ENCODE measurements at regions not wholly inside any gene's neighbourhood (a gene's known extent, or its start where the extent isn't known, plus 50 kb on each side); places are given as distances from the start of the nearest gene placed in this dataset.

- H3K79me2 ChIP-seq, result no peaks in the 10 kb centered on the region
- H3K4me1 ChIP-seq (ENCODE audit: insufficient read depth), result no peaks in the 10 kb centered on the region
- H3K9me3 ChIP-seq (ENCODE audit: low read depth), result no peaks in the 10 kb centered on the region
- no peak for DNase-seq (ENCODE audit: low spot score)
- no peaks in the 10 kb centered on the region for H3K27me3 ChIP-seq
- 77% methylated on average over 1 of the region's 1 CpG for WGBS (ENCODE audit: low lambda C conversion rate, missing lambda C conversion rate)
- H3K4me2 ChIP-seq, result no peak overlapping the region
- H3K27ac ChIP-seq, result no peak overlapping the region
- H4K20me1 ChIP-seq (ENCODE audit: insufficient read depth, poor library complexity, severe bottlenecking), result no peaks in the 10 kb centered on the region
- H2AFZ ChIP-seq, result no peak overlapping the region
- no peaks in the 10 kb centered on the region for H3K36me3 ChIP-seq (replicated peaks; ENCODE audit: insufficient read depth, low read depth)
- H3K4me3 ChIP-seq, result no peak overlapping the region
- TF ChIP-seq, protein P1, sequence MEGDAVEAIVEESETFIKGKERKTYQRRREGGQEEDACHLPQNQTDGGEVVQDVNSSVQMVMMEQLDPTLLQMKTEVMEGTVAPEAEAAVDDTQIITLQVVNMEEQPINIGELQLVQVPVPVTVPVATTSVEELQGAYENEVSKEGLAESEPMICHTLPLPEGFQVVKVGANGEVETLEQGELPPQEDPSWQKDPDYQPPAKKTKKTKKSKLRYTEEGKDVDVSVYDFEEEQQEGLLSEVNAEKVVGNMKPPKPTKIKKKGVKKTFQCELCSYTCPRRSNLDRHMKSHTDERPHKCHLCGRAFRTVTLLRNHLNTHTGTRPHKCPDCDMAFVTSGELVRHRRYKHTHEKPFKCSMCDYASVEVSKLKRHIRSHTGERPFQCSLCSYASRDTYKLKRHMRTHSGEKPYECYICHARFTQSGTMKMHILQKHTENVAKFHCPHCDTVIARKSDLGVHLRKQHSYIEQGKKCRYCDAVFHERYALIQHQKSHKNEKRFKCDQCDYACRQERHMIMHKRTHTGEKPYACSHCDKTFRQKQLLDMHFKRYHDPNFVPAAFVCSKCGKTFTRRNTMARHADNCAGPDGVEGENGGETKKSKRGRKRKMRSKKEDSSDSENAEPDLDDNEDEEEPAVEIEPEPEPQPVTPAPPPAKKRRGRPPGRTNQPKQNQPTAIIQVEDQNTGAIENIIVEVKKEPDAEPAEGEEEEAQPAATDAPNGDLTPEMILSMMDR (IDR thresholded peaks at IDR 0.05; ENCODE audit: poor library complexity), result no peak
- no peak for TF ChIP-seq EZH2phosphoT487 (IDR thresholded peaks at IDR 0.05; ENCODE audit: low read depth, severe bottlenecking, unreplicated experiment)
- TF ChIP-seq EZH2 (IDR thresholded peaks at IDR 0.05; ENCODE audit: borderline replicate concordance), result no peak
- H3K9me2 ChIP-seq (replicated peaks; ENCODE audit: insufficient read depth), result no peaks in the 10 kb centered on the region
Observed at GRCh38 chr13:103908911-103909310, 842.7 kb upstream of the SLC10A2 start.

DNA sequence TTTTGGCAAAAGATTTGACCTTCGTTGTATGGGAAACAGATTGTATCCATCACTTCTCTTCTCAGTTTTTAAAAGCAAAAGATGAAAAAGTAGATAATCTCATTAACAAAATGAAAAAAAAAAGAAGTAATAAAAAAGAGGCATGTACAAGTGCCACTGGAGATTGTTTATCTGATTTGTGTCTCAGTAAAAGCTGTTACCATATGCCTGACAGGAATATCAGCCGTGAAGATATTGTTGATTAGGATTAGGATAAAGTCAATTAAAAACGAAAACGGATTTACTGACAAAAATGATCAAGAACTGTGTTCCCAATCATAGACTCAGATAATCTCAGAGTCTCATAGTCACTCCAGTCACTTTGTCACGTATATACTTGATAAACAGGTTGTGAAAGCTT lies 842.1 kb upstream of the SLC10A2 start:
- H2AFZ ChIP-seq, result no peak overlapping the region
- 69% methylated on average over 5 of the region's 5 CpGs for WGBS (ENCODE audit: low lambda C conversion rate, missing lambda C conversion rate)
- no peaks in the 10 kb centered on the region for H3K9me2 ChIP-seq (replicated peaks; ENCODE audit: insufficient read depth)
- no peak overlapping the region for H3K4me2 ChIP-seq
- H3K36me3 ChIP-seq (replicated peaks; ENCODE audit: insufficient read depth, low read depth), result no peaks in the 10 kb centered on the region
- no peaks in the 10 kb centered on the region for H3K9me3 ChIP-seq (ENCODE audit: low read depth)
- H4K20me1 ChIP-seq (ENCODE audit: insufficient read depth, poor library complexity, severe bottlenecking), result no peaks in the 10 kb centered on the region
- no peak overlapping the region for H3K27ac ChIP-seq
- TF ChIP-seq, protein P1 (IDR thresholded peaks at IDR 0.05; ENCODE audit: poor library complexity), result no peak
- TF ChIP-seq EZH2phosphoT487 (IDR thresholded peaks at IDR 0.05; ENCODE audit: low read depth, severe bottlenecking, unreplicated experiment) (no peak), EZH2 (IDR thresholded peaks at IDR 0.05; ENCODE audit: borderline replicate concordance) (no peak)
- no peaks in the 10 kb centered on the region for H3K4me1 ChIP-seq (ENCODE audit: insufficient read depth)
- H3K4me3 ChIP-seq, result no peak overlapping the region
- no peaks in the 10 kb centered on the region for H3K27me3 ChIP-seq
- DNase-seq (ENCODE audit: low spot score), result no peak
- no peaks in the 10 kb centered on the region for H3K79me2 ChIP-seq

- Histone ChIP-seq H3K4me2 (no peak overlapping the region), H3K36me3 (replicated peaks; ENCODE audit: insufficient read depth, low read depth) (no peaks in the 10 kb centered on the region), H3K4me3 (no peak overlapping the region), H3K9me2 (replicated peaks; ENCODE audit: insufficient read depth) (no peaks in the 10 kb centered on the region), H4K20me1 (ENCODE audit: insufficient read depth, poor library complexity, severe bottlenecking) (no peaks in the 10 kb centered on the region), H3K9me3 (ENCODE audit: low read depth) (no peaks in the 10 kb centered on the region), H2AFZ (no peak overlapping the region), H3K27ac (no peak overlapping the region), H3K4me1 (ENCODE audit: insufficient read depth) (no peaks in the 10 kb centered on the region), H3K27me3 (no peaks in the 10 kb centered on the region), H3K79me2 (no peaks in the 10 kb centered on the region)
- DNase-seq (ENCODE audit: low spot score), result no peak
- TF ChIP-seq, protein P1 (IDR thresholded peaks at IDR 0.05; ENCODE audit: poor library complexity), result no peak
- no peak for TF ChIP-seq EZH2phosphoT487 (IDR thresholded peaks at IDR 0.05; ENCODE audit: low read depth, severe bottlenecking, unreplicated experiment)
- TF ChIP-seq EZH2 (IDR thresholded peaks at IDR 0.05; ENCODE audit: borderline replicate concordance), result no peak
- WGBS (ENCODE audit: low lambda C conversion rate, missing lambda C conversion rate), result 86% methylated on average over 4 of the region's 4 CpGs
Observed at GRCh38 chr13:103903790-103904189, 837.6 kb upstream of the SLC10A2 start.

DNA sequence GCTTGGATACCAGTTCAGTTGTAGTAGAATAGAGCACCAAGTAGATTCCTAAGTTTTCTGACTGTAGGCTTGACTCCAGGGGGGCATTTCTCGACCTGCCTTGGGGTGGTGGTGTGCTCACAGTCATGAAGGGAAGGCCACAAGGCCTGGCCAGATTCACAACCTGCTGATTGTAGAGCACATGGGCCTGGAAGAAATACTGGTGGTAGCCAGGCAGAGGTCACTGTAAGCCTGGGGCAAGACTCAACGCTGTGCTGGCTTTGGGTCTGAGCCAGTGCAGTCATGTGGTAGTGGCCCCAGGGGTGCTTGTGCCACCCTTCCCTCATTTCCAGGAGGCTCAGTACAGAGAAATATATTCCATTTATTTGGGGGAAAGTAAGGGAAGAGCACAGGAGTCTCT lies 832.3 kb upstream of the SLC10A2 start:
- H3K4me3 ChIP-seq, result no peak overlapping the region

More for the DNA sequence above, 832.3 kb upstream of the SLC10A2 start:
- H2AFZ ChIP-seq, result no peak overlapping the region
- H3K9me2 ChIP-seq (replicated peaks; ENCODE audit: insufficient read depth), result no peaks in the 10 kb centered on the region
- no peak overlapping the region for H3K27ac ChIP-seq
- H3K9me3 ChIP-seq (ENCODE audit: low read depth), result no peaks in the 10 kb centered on the region
- no peak overlapping the region for H3K4me2 ChIP-seq
- no peaks in the 10 kb centered on the region for H3K4me1 ChIP-seq (ENCODE audit: insufficient read depth)
- H3K36me3 ChIP-seq (replicated peaks; ENCODE audit: insufficient read depth, low read depth), result no peaks in the 10 kb centered on the region
- H3K79me2 ChIP-seq, result no peaks in the 10 kb centered on the region
- H3K27me3 ChIP-seq, result no peaks in the 10 kb centered on the region
- WGBS (ENCODE audit: low lambda C conversion rate, missing lambda C conversion rate), result 95% methylated on average over 2 of the region's 2 CpGs
- no peak for DNase-seq (ENCODE audit: low spot score)
- H4K20me1 ChIP-seq (ENCODE audit: insufficient read depth, poor library complexity, severe bottlenecking), result no peaks in the 10 kb centered on the region
- no peak for TF ChIP-seq EZH2phosphoT487 (IDR thresholded peaks at IDR 0.05; ENCODE audit: low read depth, severe bottlenecking, unreplicated experiment)
- TF ChIP-seq, protein P1 (IDR thresholded peaks at IDR 0.05; ENCODE audit: poor library complexity), result no peak
- no peak for TF ChIP-seq EZH2 (IDR thresholded peaks at IDR 0.05; ENCODE audit: borderline replicate concordance)

All from hepatocyte (in vitro differentiated cells).